ENCODE measurements at regions not wholly inside any gene's neighbourhood (a gene's known extent, or its start where the extent isn't known, plus 50 kb on each side); places are given as distances from the start of the nearest gene placed in this dataset.

- FAIRE-seq, result no peak
- no peak overlapping the region for H3K27ac ChIP-seq (ENCODE audit: extremely low read depth, low read depth, low read length)
- no TSS peak for BruUV-seq (replicated peaks)
- no peak overlapping the region for H3K9ac ChIP-seq (ENCODE audit: insufficient read depth in 1 of 2, low read depth in 2 of 2, low read length in 2 of 2)
- DNase-seq (ENCODE audit: extremely low read depth in 1 of 4, low spot score in 3 of 4), result no peak
- H2AFZ ChIP-seq (ENCODE audit: low read depth, low read length), result no peak overlapping the region
- H3K4me1 ChIP-seq (replicated peaks in 1 of 2; ENCODE audit: control insufficient read depth in 2 of 2, insufficient read depth in 2 of 2, low read length in 2 of 2), result no peaks in the 10 kb centered on the region
- H3K79me2 ChIP-seq (ENCODE audit: control insufficient read depth, insufficient read depth, low read length), result no peaks in the 10 kb centered on the region
- H3K4me3 ChIP-seq, result no peak overlapping the region
- H3K36me3 ChIP-seq (ENCODE audit: control insufficient read depth, insufficient read depth, low read length), result no peaks in the 10 kb centered on the region
- ChIA-PET POLR2A (no interaction called here), CTCF (ENCODE audit: low intra/inter-chr PET ratio) (no interaction called here)
- in situ Hi-C loops (cut with MboI) (no loop called here), intact Hi-C loops (cut with micrococcal nuclease) (no loop called here)
- H4K20me1 ChIP-seq (replicated peaks; ENCODE audit: control insufficient read depth, insufficient read depth, low read length), result no peaks in the 10 kb centered on the region
- under 1% methylated on average over 9 of the region's 9 CpGs for WGBS (ENCODE audit: insufficient coverage, low coverage, missing lambda C conversion rate)
- ATAC-seq, result no peak
- H3K9me3 ChIP-seq (replicated peaks; ENCODE audit: control insufficient read depth, insufficient read depth, low read depth, low read length), result no peaks in the 10 kb centered on the region
- no peaks in the 10 kb centered on the region for H3K9me1 ChIP-seq (ENCODE audit: control insufficient read depth, insufficient read depth, low read length)
- no peaks in the 10 kb centered on the region for H3K27me3 ChIP-seq (ENCODE audit: control insufficient read depth in 2 of 2, insufficient read depth in 2 of 2, low read length in 2 of 2)
- H3K4me2 ChIP-seq (ENCODE audit: insufficient read depth, low read length), result no peak overlapping the region
- TF ChIP-seq, protein P1, sequence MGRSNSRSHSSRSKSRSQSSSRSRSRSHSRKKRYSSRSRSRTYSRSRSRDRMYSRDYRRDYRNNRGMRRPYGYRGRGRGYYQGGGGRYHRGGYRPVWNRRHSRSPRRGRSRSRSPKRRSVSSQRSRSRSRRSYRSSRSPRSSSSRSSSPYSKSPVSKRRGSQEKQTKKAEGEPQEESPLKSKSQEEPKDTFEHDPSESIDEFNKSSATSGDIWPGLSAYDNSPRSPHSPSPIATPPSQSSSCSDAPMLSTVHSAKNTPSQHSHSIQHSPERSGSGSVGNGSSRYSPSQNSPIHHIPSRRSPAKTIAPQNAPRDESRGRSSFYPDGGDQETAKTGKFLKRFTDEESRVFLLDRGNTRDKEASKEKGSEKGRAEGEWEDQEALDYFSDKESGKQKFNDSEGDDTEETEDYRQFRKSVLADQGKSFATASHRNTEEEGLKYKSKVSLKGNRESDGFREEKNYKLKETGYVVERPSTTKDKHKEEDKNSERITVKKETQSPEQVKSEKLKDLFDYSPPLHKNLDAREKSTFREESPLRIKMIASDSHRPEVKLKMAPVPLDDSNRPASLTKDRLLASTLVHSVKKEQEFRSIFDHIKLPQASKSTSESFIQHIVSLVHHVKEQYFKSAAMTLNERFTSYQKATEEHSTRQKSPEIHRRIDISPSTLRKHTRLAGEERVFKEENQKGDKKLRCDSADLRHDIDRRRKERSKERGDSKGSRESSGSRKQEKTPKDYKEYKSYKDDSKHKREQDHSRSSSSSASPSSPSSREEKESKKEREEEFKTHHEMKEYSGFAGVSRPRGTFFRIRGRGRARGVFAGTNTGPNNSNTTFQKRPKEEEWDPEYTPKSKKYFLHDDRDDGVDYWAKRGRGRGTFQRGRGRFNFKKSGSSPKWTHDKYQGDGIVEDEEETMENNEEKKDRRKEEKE (IDR thresholded peaks at IDR 0.05; ENCODE audit: borderline replicate concordance in 1 of 2, control insufficient read depth in 1 of 2, low read depth in 2 of 2, low read length in 1 of 2), result no peak
- no peak for TF ChIP-seq SRSF9 (IDR thresholded peaks at IDR 0.05; ENCODE audit: borderline replicate concordance, low read depth, low read length)
- TF ChIP-seq PHB2 (IDR thresholded peaks at IDR 0.05; ENCODE audit: low read depth), result no peak
- TF ChIP-seq, protein P2, sequence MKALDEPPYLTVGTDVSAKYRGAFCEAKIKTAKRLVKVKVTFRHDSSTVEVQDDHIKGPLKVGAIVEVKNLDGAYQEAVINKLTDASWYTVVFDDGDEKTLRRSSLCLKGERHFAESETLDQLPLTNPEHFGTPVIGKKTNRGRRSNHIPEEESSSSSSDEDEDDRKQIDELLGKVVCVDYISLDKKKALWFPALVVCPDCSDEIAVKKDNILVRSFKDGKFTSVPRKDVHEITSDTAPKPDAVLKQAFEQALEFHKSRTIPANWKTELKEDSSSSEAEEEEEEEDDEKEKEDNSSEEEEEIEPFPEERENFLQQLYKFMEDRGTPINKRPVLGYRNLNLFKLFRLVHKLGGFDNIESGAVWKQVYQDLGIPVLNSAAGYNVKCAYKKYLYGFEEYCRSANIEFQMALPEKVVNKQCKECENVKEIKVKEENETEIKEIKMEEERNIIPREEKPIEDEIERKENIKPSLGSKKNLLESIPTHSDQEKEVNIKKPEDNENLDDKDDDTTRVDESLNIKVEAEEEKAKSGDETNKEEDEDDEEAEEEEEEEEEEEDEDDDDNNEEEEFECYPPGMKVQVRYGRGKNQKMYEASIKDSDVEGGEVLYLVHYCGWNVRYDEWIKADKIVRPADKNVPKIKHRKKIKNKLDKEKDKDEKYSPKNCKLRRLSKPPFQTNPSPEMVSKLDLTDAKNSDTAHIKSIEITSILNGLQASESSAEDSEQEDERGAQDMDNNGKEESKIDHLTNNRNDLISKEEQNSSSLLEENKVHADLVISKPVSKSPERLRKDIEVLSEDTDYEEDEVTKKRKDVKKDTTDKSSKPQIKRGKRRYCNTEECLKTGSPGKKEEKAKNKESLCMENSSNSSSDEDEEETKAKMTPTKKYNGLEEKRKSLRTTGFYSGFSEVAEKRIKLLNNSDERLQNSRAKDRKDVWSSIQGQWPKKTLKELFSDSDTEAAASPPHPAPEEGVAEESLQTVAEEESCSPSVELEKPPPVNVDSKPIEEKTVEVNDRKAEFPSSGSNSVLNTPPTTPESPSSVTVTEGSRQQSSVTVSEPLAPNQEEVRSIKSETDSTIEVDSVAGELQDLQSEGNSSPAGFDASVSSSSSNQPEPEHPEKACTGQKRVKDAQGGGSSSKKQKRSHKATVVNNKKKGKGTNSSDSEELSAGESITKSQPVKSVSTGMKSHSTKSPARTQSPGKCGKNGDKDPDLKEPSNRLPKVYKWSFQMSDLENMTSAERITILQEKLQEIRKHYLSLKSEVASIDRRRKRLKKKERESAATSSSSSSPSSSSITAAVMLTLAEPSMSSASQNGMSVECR (CRISPR knock-in tag; IDR thresholded peaks at IDR 0.05), result no peak
- TF ChIP-seq, protein P3, sequence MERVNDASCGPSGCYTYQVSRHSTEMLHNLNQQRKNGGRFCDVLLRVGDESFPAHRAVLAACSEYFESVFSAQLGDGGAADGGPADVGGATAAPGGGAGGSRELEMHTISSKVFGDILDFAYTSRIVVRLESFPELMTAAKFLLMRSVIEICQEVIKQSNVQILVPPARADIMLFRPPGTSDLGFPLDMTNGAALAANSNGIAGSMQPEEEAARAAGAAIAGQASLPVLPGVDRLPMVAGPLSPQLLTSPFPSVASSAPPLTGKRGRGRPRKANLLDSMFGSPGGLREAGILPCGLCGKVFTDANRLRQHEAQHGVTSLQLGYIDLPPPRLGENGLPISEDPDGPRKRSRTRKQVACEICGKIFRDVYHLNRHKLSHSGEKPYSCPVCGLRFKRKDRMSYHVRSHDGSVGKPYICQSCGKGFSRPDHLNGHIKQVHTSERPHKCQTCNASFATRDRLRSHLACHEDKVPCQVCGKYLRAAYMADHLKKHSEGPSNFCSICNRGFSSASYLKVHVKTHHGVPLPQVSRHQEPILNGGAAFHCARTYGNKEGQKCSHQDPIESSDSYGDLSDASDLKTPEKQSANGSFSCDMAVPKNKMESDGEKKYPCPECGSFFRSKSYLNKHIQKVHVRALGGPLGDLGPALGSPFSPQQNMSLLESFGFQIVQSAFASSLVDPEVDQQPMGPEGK (CRISPR knock-in tag; IDR thresholded peaks at IDR 0.05; ENCODE audit: borderline replicate concordance), result no peak
- TF ChIP-seq, protein P4, sequence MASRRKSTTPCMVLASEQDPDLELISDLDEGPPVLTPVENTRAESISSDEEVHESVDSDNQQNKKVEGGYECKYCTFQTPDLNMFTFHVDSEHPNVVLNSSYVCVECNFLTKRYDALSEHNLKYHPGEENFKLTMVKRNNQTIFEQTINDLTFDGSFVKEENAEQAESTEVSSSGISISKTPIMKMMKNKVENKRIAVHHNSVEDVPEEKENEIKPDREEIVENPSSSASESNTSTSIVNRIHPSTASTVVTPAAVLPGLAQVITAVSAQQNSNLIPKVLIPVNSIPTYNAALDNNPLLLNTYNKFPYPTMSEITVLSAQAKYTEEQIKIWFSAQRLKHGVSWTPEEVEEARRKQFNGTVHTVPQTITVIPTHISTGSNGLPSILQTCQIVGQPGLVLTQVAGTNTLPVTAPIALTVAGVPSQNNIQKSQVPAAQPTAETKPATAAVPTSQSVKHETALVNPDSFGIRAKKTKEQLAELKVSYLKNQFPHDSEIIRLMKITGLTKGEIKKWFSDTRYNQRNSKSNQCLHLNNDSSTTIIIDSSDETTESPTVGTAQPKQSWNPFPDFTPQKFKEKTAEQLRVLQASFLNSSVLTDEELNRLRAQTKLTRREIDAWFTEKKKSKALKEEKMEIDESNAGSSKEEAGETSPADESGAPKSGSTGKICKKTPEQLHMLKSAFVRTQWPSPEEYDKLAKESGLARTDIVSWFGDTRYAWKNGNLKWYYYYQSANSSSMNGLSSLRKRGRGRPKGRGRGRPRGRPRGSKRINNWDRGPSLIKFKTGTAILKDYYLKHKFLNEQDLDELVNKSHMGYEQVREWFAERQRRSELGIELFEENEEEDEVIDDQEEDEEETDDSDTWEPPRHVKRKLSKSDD (conservative IDR thresholded peaks at IDR 0.05; ENCODE audit: low read length), result no peak
- no peak for TF ChIP-seq ZNF41 (CRISPR knock-in tag; conservative IDR thresholded peaks at IDR 0.05)
- TF ChIP-seq TAF1 (IDR thresholded peaks at IDR 0.05; ENCODE audit: control insufficient read depth, extremely low read depth, insufficient read depth, low read length, severe bottlenecking), result no peak
These were observed 169.0 kb upstream of the NECTIN3 start for GRCh38 chr3:110902453-110903085.

Measured in K562 (cell line).